Thyroid gland (tissue), 4 donors: ENCODE measurements at regions not wholly inside any gene's neighbourhood (a gene's known extent, or its start where the extent isn't known, plus 50 kb on each side); places are given as distances from the start of the nearest gene placed in this dataset.

Experiments used
- POLR2A ChIP-seq, 2 donors: fragments of 450-650 bp; IDR thresholded peaks; one replicate each; pipeline ENCODE4 v1.6.1; 2017; ENCODE audit warnings: antibody characterized with exemption in 2 of 2, mild to moderate bottlenecking in 2 of 2, moderate library complexity in 1 of 2
- TF ChIP-seq, protein P1 (sequence below), 6 experiments: fragments of 200-600 bp in 3 of 6; fragments of 450-650 bp in 3 of 6; sonication (generic) in 3 of 6; IDR thresholded peaks; one replicate each; pipeline ENCODE4 v1.5.1; 2016 to 2019; ENCODE audit warnings: antibody characterized with exemption in 6 of 6, mild to moderate bottlenecking in 2 of 6, inconsistent platforms in 1 of 6, moderate library complexity in 1 of 6

DNA sequence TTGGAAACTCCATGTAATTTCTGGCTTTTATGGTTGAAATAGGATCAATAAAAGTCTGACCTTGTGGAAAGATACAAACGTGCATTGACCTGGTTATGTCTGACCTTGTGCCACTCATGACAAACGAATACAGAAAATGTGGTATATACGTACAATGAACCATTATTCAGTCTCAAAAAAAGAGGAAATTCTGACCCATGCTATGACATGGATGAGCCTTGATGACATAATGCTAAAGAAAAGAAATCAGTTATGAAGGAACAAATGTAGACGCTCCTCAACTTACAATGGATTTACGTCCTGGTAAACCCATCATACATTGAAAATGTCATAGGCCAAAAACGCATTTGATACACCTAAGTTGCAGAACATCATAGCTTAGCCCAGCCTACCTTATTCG is 309.7 kb upstream of the SULF2 start:
- TF ChIP-seq POLR2A (IDR thresholded peaks at IDR 0.05): no peak
- TF ChIP-seq, protein P1, sequence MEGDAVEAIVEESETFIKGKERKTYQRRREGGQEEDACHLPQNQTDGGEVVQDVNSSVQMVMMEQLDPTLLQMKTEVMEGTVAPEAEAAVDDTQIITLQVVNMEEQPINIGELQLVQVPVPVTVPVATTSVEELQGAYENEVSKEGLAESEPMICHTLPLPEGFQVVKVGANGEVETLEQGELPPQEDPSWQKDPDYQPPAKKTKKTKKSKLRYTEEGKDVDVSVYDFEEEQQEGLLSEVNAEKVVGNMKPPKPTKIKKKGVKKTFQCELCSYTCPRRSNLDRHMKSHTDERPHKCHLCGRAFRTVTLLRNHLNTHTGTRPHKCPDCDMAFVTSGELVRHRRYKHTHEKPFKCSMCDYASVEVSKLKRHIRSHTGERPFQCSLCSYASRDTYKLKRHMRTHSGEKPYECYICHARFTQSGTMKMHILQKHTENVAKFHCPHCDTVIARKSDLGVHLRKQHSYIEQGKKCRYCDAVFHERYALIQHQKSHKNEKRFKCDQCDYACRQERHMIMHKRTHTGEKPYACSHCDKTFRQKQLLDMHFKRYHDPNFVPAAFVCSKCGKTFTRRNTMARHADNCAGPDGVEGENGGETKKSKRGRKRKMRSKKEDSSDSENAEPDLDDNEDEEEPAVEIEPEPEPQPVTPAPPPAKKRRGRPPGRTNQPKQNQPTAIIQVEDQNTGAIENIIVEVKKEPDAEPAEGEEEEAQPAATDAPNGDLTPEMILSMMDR (IDR thresholded peaks at IDR 0.05): no peak
